ENCODE measurements at regions not wholly inside any gene's neighbourhood (a gene's known extent, or its start where the extent isn't known, plus 50 kb on each side); places are given as distances from the start of the nearest gene placed in this dataset.

DNA sequence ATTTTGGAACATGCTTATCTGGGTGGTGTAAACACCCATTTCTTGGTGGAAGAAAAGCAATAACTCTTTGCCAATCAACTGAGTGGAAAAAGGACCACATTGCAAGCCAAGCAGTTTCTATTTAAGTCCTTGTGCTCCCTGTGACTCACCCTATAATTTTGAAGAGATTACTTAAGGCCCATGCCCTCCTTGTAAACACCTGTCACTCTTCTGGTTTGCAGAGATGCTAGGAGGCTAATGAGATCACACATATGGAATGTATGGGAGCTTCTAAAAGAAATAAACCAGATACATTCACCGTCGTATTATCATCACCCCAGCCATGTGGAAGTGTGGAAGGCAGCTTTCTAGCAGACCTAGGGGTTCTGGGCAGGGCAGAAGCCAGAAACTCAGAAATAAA, 337.1 kb downstream of the GADD45G start (continued):
- TF ChIP-seq ZBTB49 (tag by site-specific recombination; IDR thresholded peaks at IDR 0.05; ENCODE audit: low read depth) (no peak), SCRT2 (tag by site-specific recombination; IDR thresholded peaks at IDR 0.05) (0 out of 2 replicates have a peak, but pooled peaks have one; percentile 20), TSHZ1 (tag by site-specific recombination; IDR thresholded peaks at IDR 0.05; ENCODE audit: borderline replicate concordance) (peak; percentile 34; the same call in 1 of the 2 replicates), PRDM1 (tag by site-specific recombination; IDR thresholded peaks at IDR 0.05) (peak; percentile 52; the same call in 1 of the 2 replicates), PRDM6 (tag by site-specific recombination; IDR thresholded peaks at IDR 0.05) (peak; percentile 50; the same call in 1 of the 2 replicates)
- TF ChIP-seq, protein P1, sequence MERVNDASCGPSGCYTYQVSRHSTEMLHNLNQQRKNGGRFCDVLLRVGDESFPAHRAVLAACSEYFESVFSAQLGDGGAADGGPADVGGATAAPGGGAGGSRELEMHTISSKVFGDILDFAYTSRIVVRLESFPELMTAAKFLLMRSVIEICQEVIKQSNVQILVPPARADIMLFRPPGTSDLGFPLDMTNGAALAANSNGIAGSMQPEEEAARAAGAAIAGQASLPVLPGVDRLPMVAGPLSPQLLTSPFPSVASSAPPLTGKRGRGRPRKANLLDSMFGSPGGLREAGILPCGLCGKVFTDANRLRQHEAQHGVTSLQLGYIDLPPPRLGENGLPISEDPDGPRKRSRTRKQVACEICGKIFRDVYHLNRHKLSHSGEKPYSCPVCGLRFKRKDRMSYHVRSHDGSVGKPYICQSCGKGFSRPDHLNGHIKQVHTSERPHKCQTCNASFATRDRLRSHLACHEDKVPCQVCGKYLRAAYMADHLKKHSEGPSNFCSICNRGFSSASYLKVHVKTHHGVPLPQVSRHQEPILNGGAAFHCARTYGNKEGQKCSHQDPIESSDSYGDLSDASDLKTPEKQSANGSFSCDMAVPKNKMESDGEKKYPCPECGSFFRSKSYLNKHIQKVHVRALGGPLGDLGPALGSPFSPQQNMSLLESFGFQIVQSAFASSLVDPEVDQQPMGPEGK (tag by site-specific recombination; IDR thresholded peaks at IDR 0.05) = peak; percentile 37; the same call in 1 of the 2 replicates

DNA sequence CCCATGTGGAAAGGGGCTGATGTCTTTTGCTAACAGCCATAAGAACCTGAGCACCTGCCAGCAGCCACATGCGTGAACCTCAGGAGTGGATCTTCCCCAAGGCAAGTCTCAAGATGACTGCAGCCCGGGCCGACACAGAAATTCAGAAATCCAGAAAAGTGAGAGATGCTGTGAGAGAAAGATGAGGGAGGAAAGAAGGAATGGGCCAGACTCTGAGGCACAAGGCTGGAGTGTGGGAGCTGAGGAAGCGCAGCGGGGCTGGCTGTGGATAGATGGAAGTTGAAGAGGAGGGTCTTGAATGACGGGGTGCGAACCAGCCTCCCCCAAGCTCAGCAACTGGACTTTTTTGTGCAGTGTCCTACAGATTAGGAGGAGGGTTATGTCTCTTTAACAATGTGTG, 337.8 kb downstream of the GADD45G start:
- no peaks in the 10 kb centered on the region for H3K9me3 ChIP-seq (ENCODE audit: control insufficient read depth, insufficient read depth, low read depth, low read length)
- peaks cover 10% of the 10 kb centered on the region for H3K4me1 ChIP-seq (ENCODE audit: control insufficient read depth, insufficient read depth, low read length)
- no peak overlapping the region for H3K4me3 ChIP-seq (ENCODE audit: low read depth, low read length)
- ChIA-PET POLR2A (interaction anchor here (1.6 to 3.1 kb wide), 2 partner anchors 57 to 338 kb away, joined by 6 to 22 read pairs; partner anchors contain the start of gene GADD45G), CTCF (interaction anchor here (0.7 to 1.5 kb wide), 2 partner anchors 15 to 339 kb away, joined by 3 to 6 read pairs; no protein-coding TSS in a partner anchor)
- no peaks in the 10 kb centered on the region for H3K36me3 ChIP-seq (ENCODE audit: control insufficient read depth in 2 of 2, insufficient read depth in 1 of 2, low read length in 2 of 2)
- H3K27ac ChIP-seq (ENCODE audit: extremely low read depth, low read depth, low read length) = no peak overlapping the region
- TF ChIP-seq ZBTB8A (tag by site-specific recombination; IDR thresholded peaks at IDR 0.05) (no peak), ZNF121 (tag by site-specific recombination; IDR thresholded peaks at IDR 0.05) (no peak), GLIS1 (tag by site-specific recombination; IDR thresholded peaks at IDR 0.05) (no peak), ZNF501 (tag by site-specific recombination; IDR thresholded peaks at IDR 0.05) (no peak), ZNF211 (tag by site-specific recombination; IDR thresholded peaks at IDR 0.05; ENCODE audit: low read depth) (no peak), ZNF843 (tag by site-specific recombination; IDR thresholded peaks at IDR 0.05) (no peak), ZBTB17 (tag by site-specific recombination; IDR thresholded peaks at IDR 0.05) (no peak), ZNF274 (IDR thresholded peaks at IDR 0.05; ENCODE audit: low read length) (no peak), ZNF274 (tag by site-specific recombination; IDR thresholded peaks at IDR 0.05; ENCODE audit: borderline replicate concordance) (no peak), ZNF155 (tag by site-specific recombination; IDR thresholded peaks at IDR 0.05) (no peak), ZNF692 (tag by site-specific recombination; IDR thresholded peaks at IDR 0.05) (no peak), ZFHX2 (tag by site-specific recombination; conservative IDR thresholded peaks at IDR 0.05) (no peak)
- TF ChIP-seq, protein P2, sequence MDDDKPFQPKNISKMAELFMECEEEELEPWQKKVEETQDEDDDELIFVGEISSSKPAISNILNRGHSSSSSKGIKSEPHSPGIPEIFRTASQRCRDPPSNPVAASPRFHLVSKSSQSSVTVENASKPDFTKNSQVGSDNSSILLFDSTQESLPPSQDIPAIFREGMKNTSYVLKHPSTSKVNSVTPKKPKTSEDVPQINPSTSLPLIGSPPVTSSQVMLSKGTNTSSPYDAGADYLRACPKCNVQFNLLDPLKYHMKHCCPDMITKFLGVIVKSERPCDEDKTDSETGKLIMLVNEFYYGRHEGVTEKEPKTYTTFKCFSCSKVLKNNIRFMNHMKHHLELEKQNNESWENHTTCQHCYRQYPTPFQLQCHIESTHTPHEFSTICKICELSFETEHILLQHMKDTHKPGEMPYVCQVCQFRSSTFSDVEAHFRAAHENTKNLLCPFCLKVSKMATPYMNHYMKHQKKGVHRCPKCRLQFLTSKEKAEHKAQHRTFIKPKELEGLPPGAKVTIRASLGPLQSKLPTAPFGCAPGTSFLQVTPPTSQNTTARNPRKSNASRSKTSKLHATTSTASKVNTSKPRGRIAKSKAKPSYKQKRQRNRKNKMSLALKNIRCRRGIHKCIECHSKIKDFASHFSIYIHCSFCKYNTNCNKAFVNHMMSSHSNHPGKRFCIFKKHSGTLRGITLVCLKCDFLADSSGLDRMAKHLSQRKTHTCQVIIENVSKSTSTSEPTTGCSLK (tag by site-specific recombination; IDR thresholded peaks at IDR 0.05) = no peak
- TF ChIP-seq, protein P3, sequence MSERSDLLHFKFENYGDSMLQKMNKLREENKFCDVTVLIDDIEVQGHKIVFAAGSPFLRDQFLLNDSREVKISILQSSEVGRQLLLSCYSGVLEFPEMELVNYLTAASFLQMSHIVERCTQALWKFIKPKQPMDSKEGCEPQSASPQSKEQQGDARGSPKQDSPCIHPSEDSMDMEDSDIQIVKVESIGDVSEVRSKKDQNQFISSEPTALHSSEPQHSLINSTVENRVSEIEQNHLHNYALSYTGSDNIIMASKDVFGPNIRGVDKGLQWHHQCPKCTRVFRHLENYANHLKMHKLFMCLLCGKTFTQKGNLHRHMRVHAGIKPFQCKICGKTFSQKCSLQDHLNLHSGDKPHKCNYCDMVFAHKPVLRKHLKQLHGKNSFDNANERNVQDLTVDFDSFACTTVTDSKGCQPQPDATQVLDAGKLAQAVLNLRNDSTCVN (tag by site-specific recombination; optimal IDR thresholded peaks at IDR 0.05) = no peak
